GM18951 (cell line): ENCODE measurements at regions not wholly inside any gene's neighbourhood (a gene's known extent, or its start where the extent isn't known, plus 50 kb on each side); places are given as distances from the start of the nearest gene placed in this dataset.

ENCODE experiments used
- POLR2A ChIP-seq: IDR thresholded peaks from 4 replicates; pipeline ENCODE4 v1.6.1; 2011; ENCODE audit warnings: mild to moderate bottlenecking; ENCODE audit not compliant: insufficient read length, insufficient read depth; ENCODE audit errors: extremely low read depth
- in situ Hi-C: fragments of 300-500 bp; cut with MboI; formaldehyde crosslinking; loops from one replicate; pipeline ENCODE4 v1.12.0; 2022; ENCODE audit warnings: low sequenced_read_pairs, mixed read lengths, inconsistent platforms; ENCODE audit not compliant: unreplicated experiment

- in situ Hi-C loops, result no loop called here
- no peak for TF ChIP-seq POLR2A
Measured at GRCh38 chr2:144270951-144271350, 249.0 kb downstream of the ZEB2 start.

GRCh38 chr2:144268036-144268678 lies 251.8 kb downstream of the ZEB2 start:
- in situ Hi-C loops, result no loop called here
- TF ChIP-seq POLR2A, result no peak

GRCh38 chr2:144267239-144267638 lies 252.7 kb downstream of the ZEB2 start:
- TF ChIP-seq POLR2A, result no peak
- in situ Hi-C loops, result no loop called here

GRCh38 chr2:144265654-144266053 lies 254.3 kb downstream of the ZEB2 start:
- TF ChIP-seq POLR2A, result no peak
- in situ Hi-C loops, result no loop called here

DNA sequence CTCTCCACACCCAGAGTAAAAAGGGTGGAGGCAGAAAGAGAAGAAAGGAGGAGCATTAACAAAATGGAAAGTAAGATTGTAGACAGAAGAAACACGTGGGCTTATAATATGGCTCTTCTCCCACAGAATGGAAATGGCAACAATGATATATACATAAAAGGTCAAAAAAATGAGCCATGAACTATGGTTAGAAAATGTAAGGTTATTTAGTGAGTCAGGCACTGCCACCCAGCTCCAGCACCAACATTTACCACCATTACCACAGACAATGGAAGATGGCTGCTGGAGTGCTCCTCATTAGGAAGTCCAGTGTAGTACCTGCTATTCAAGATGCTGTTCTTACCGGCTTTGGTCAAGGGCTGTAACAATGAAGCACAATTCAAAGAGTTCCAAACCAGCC lies 258.0 kb downstream of the ZEB2 start:
- in situ Hi-C loops, result no loop called here
- no peak for TF ChIP-seq POLR2A

- in situ Hi-C loops, result no loop called here
- TF ChIP-seq POLR2A, result no peak
Measured at GRCh38 chr2:144261336-144261735, 258.6 kb downstream of the ZEB2 start.

GRCh38 chr2:144259332-144259731 lies 260.6 kb downstream of the ZEB2 start:
- in situ Hi-C loops, result no loop called here
- TF ChIP-seq POLR2A, result no peak

- in situ Hi-C loops, result no loop called here
- no peak for TF ChIP-seq POLR2A
Measured at GRCh38 chr2:144258154-144258553, 261.8 kb downstream of the ZEB2 start.

DNA sequence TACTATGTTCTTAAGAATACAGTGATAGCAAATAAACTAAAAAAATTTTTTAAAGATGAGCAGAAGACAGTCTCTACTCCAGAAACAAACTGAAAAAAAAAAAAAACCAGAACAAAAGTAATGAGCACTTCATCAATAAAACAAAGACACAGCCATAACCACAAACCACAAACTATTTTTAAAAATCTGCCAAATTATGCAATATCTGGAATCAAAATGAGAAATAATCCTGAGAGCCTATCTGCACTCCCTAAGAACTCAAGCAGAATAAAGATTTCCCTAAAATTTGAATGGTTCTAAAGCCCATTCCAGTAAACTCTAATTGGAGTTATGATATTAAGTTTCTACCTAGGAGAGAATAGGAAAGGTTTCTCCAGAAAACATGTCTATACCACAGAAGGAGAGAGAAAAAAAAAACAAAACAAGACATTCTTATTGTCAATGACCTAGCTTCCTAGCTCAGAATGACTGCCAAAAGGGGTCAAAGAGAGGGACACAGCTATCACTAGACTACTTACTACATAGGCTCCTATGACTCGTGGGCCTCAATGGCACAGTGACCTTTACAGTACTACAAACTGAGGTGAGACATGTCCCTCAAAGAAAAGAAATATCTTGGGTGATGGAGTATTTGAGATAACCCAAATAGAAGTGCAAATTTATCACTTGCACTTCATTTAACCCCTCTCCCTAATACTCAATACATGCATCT lies 262.8 kb downstream of the ZEB2 start:
- in situ Hi-C loops, result no loop called here
- no peak for TF ChIP-seq POLR2A

DNA sequence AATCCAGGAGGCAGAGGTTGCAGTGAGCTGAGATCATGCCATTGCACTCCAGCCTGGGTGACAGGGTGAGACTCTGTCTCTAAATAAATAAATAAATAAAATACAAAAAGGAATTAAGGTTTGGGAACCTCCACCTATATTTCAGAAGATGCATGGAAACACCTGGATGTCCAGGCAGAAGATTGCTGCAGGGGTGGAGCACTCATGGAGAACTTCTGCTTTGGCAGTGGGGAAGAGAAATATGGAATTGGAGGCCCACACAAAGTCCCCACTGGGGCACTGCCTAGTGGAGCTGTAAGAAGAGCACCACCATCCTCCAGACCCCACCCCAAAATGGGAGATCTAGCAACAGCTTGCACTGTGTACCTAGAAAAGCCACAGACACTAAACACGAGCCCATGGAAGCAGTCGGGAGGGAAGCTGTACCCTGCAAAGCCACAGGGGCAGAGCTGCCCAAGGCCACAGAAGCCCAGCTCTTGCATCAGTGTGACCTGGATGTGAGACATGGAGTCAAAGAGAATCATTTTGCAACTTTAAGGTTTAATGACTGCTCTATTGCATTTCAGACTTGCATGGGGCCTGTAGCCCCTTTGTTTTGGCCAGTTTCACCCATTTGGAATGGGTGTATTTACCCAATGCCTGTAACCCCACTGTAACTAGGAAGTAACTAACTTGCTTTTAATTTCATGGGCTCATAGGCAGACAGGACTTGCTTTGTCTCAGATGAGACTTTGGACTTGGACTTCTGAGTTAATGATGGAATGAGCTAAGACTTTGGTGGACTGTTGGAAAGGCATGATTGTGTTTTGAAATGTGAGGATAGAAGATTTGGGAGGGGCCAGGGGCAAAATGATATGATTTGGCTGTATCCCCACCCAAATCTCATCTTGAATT lies 265.3 kb downstream of the ZEB2 start:
- in situ Hi-C loops, result no loop called here
- no peak for TF ChIP-seq POLR2A

DNA sequence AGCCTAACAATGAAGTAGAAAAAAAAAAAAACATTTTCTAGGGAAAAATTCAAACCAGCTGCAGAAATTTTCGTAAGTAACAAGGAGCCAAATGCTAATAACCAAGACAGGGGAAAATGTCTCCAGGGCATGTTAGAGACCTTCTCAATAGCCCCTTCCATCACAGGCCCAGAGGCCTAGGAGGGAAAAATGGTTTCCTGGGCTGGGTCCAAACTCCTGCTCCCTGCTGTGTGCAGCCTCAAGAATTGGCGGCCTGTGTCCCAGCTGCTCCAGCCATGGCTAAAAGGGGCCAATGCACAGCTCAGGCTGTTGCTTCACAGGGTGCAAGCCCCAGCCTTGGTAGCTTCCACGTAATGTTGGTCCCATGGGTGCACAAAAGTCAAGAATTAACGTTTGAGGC lies 266.2 kb downstream of the ZEB2 start:
- in situ Hi-C loops, result no loop called here
- TF ChIP-seq POLR2A, result no peak

- in situ Hi-C loops, result no loop called here
- TF ChIP-seq POLR2A, result no peak
Measured at GRCh38 chr2:144252694-144253093, 267.2 kb downstream of the ZEB2 start.

GRCh38 chr2:144249035-144249637 lies 270.8 kb downstream of the ZEB2 start:
- TF ChIP-seq POLR2A, result no peak
- in situ Hi-C loops, result no loop called here
